Common myeloid progenitor, CD34-positive (primary cell): ENCODE measurements at regions not wholly inside any gene's neighbourhood (a gene's known extent, or its start where the extent isn't known, plus 50 kb on each side); places are given as distances from the start of the nearest gene placed in this dataset.

Experiments used
- CTCF ChIA-PET: fragments of 350-600 bp; sonication (Branson Sonifier 250); formaldehyde crosslinking; loops from one replicate; lab custom pipeline; 2021; ENCODE audit warnings: antibody characterized with exemption; lab: Charles Lee
- POLR2A ChIA-PET: fragments of 350-600 bp; sonication (Branson Sonifier 250); formaldehyde crosslinking; loops from one replicate; lab custom pipeline; 2021; ENCODE audit warnings: antibody characterized with exemption; lab: Charles Lee
- DNase-seq, 3 donors: peaks; one replicate each; pipeline versions ENCODE4 v3.0.0 to v3.0.0-alpha.2; 2013
- H3K27ac ChIP-seq, 2 experiments: 1 replicate in 1 of 2; 2 replicates in 1 of 2; pipeline ENCODE4 v1.7.0; 2013; ENCODE audit warnings: inconsistent platforms in 2 of 2, low read length in 2 of 2, mild to moderate bottlenecking in 2 of 2, low read depth in 1 of 2, moderate library complexity in 1 of 2; ENCODE audit not compliant: severe bottlenecking in 2 of 2, insufficient read depth in 1 of 2, poor library complexity in 1 of 2
- H3K27me3 ChIP-seq, 5 experiments: replicated peaks in 2 of 5; 1 replicate in 3 of 5; 2 replicates in 2 of 5; pipeline versions ENCODE4 v1.6.1 to v1.7.0; 2013; ENCODE audit warnings: low read length in 4 of 5, mild to moderate bottlenecking in 2 of 5, moderate library complexity in 2 of 5, inconsistent platforms in 1 of 5; ENCODE audit not compliant: insufficient read depth in 5 of 5, control insufficient read depth in 4 of 5
- H3K36me3 ChIP-seq, 4 experiments: 1 replicate in 2 of 4; 2 replicates in 2 of 4; pipeline versions ENCODE4 v1.6.1 to v1.7.0; 2013; ENCODE audit warnings: low read length in 3 of 4, control low read depth in 1 of 4, mild to moderate bottlenecking in 1 of 4; ENCODE audit not compliant: control insufficient read depth in 4 of 4, insufficient read depth in 4 of 4
- H3K4me1 ChIP-seq, 4 experiments: 1 replicate in 3 of 4; 2 replicates in 1 of 4; pipeline versions ENCODE4 v1.6.1 to v1.7.1; 2013; ENCODE audit warnings: low read length in 3 of 4, mild to moderate bottlenecking in 3 of 4, control low read depth in 1 of 4, inconsistent platforms in 1 of 4, moderate library complexity in 1 of 4; ENCODE audit not compliant: control insufficient read depth in 4 of 4, insufficient read depth in 4 of 4; ENCODE audit errors: control extremely low read depth in 1 of 4
- H3K4me3 ChIP-seq, 7 experiments: 1 replicate in 4 of 7; 2 replicates in 3 of 7; pipeline versions ENCODE4 v1.5.1 to v1.7.0; 2013; ENCODE audit warnings: mild to moderate bottlenecking in 7 of 7, low read length in 6 of 7, moderate library complexity in 6 of 7, inconsistent platforms in 2 of 7, low read depth in 2 of 7, control low read depth in 1 of 7; ENCODE audit not compliant: insufficient read depth in 4 of 7, control insufficient read depth in 1 of 7; ENCODE audit errors: extremely low read depth in 1 of 7
- H3K9me3 ChIP-seq, 5 experiments: 1 replicate in 4 of 5; 2 replicates in 1 of 5; pipeline versions ENCODE4 v1.6.1 to v1.7.1; 2013; ENCODE audit warnings: low read length in 4 of 5, mild to moderate bottlenecking in 2 of 5, inconsistent platforms in 1 of 5, low read depth in 1 of 5, moderate library complexity in 1 of 5; ENCODE audit not compliant: control insufficient read depth in 4 of 5, insufficient read depth in 2 of 5; ENCODE audit errors: control extremely low read depth in 1 of 5
- WGBS: methylation state at CpG from one replicate; pipeline ENCODE4 v1.1.5; 2013; ENCODE audit not compliant: insufficient coverage; 5-methylcytosine and 5-hydroxymethylcytosine counted together

GRCh38 chr2:118241128-118241527, 152.9 kb downstream of the INSIG2 start:
- Histone ChIP-seq H3K9me3 (peaks cover 0 to 15% (median 7%) of the 10 kb centered on the region in 5 experiments), H3K27me3 (peaks cover 0 to 30% (median 8%) of the 10 kb centered on the region in 5 experiments), H3K4me3 (no peak overlapping the region), H3K4me1 (no peaks in the 10 kb centered on the region), H3K27ac (no peak overlapping the region), H3K36me3 (no peaks in the 10 kb centered on the region)
- CTCF ChIA-PET, result no interaction called here
- no peak for DNase-seq
- POLR2A ChIA-PET, result no interaction called here
- WGBS, result 80% methylated on average over 8 of the region's 8 CpGs

DNA sequence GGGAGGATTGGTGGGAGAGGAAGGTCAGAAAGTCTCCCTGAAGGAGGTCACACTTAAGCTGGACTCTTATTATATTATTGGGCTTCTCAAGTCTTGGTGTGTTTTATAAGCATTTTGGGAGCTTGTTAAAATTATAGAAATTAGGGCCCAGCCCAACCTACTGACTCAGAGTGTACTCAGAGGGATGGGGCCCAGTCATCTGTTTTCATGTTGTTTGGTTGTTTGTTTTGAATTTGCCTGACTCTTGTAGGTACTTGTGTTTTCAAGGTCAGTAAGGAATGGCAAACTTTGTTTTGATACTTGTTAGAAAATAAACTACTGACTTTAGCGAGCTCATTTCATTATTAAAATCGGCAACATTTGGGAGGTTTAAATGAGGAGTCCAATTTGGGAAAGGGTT, 152.0 kb downstream of the INSIG2 start:
- peaks cover 2 to 33% (median 6%) of the 10 kb centered on the region in 5 experiments for H3K27me3 ChIP-seq
- no peaks in the 10 kb centered on the region for H3K4me1 ChIP-seq
- peaks cover 0 to 15% (median 7%) of the 10 kb centered on the region in 5 experiments for H3K9me3 ChIP-seq
- no peaks in the 10 kb centered on the region for H3K36me3 ChIP-seq
- no peak overlapping the region for H3K4me3 ChIP-seq
- DNase-seq, result no peak
- 100% methylated on average over 2 of the region's 2 CpGs for WGBS
- H3K27ac ChIP-seq, result no peak overlapping the region
- POLR2A ChIA-PET, result no interaction called here
- CTCF ChIA-PET, result interaction anchor here (1.5 kb wide), 1 partner anchor 10 kb away, joined by 4 read pairs; no protein-coding TSS in a partner anchor

DNA sequence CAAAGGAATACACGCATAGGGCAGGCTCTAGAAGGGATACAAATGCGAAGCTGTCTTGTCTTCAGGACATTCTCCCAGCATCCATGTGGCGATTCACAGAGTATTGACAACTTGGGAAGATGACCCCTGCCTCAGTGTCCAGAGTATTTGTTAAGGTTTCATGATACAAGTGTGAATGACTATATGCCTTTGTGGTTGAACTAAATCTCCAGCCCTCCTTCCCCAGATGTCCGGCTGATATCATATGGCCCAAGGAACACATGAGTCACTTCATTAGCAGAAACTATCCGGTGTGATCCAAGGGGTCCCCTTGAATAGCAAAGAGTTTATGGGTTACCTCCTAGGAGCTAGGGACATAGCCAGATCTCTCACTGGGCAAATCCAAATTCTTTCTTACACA, 151.0 kb downstream of the INSIG2 start:
- H3K9me3 ChIP-seq, result peaks cover 0 to 15% (median 7%) of the 10 kb centered on the region in 5 experiments
- POLR2A ChIA-PET, result no interaction called here
- no peak overlapping the region for H3K27ac ChIP-seq
- CTCF ChIA-PET, result interaction anchor here (1.5 kb wide), 1 partner anchor 9 kb away, joined by 4 read pairs; no protein-coding TSS in a partner anchor
- H3K27me3 ChIP-seq, result peaks cover 2 to 36% (median 5%) of the 10 kb centered on the region in 5 experiments
- H3K4me3 ChIP-seq, result no peak overlapping the region
- H3K36me3 ChIP-seq, result no peaks in the 10 kb centered on the region
- no peaks in the 10 kb centered on the region for H3K4me1 ChIP-seq
- no peak for DNase-seq
- 96% methylated on average over 5 of the region's 5 CpGs for WGBS

- CTCF ChIA-PET, result interaction anchor here (1.5 to 1.6 kb wide), 2 partner anchors 9 to 11 kb away, joined by 3 read pairs; no protein-coding TSS in a partner anchor
- H3K4me1 ChIP-seq, result no peaks in the 10 kb centered on the region
Measured at GRCh38 chr2:118237451-118237850, 149.2 kb downstream of the INSIG2 start.

DNA sequence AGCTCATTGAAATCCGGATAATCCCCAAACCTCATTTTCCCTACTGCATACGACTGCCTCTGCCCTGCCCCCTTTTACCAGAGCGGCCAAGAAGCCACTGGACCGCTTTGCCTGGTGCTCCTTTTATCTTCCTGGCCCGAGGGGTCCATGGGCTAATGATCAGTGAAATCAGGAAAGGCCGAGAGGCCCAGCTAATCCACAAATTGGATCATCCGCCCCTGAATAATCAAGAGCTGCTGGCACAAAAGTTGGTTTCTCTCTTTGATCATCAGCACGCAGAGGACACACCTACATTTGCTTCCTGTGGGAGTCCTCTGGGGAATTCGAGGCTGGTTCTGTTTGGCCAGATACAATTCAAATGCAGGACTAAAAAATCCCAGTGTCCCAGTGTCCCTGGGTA, 144.5 kb downstream of the INSIG2 start:
- H3K9me3 ChIP-seq, result peaks cover 0 to 6% (median 0%) of the 10 kb centered on the region in 5 experiments
- WGBS, result 82% methylated on average over 9 of the region's 9 CpGs
- ChIA-PET POLR2A (no interaction called here), CTCF (no interaction called here)
- H3K27ac ChIP-seq, result no peak overlapping the region
- H3K4me3 ChIP-seq, result no peak overlapping the region
- H3K36me3 ChIP-seq, result no peaks in the 10 kb centered on the region
- DNase-seq, result no peak
- H3K4me1 ChIP-seq, result no peaks in the 10 kb centered on the region
- peaks cover 3 to 64% (median 10%) of the 10 kb centered on the region in 5 experiments for H3K27me3 ChIP-seq

More at GRCh38 chr2:118237451-118237850, 149.2 kb downstream of the INSIG2 start:
- H3K4me3 ChIP-seq, result no peak overlapping the region
- no peaks in the 10 kb centered on the region for H3K36me3 ChIP-seq
- peaks cover 0 to 15% (median 7%) of the 10 kb centered on the region in 5 experiments for H3K9me3 ChIP-seq
- H3K27me3 ChIP-seq, result peaks cover 2 to 44% (median 6%) of the 10 kb centered on the region in 5 experiments
- H3K27ac ChIP-seq, result no peak overlapping the region
- DNase-seq, result no peak
- POLR2A ChIA-PET, result no interaction called here

GRCh38 chr2:118232391-118232790, 144.1 kb downstream of the INSIG2 start:
- H3K9me3 ChIP-seq, result peaks cover 0 to 6% (median 0%) of the 10 kb centered on the region in 5 experiments
- no peaks in the 10 kb centered on the region for H3K4me1 ChIP-seq
- ChIA-PET CTCF (no interaction called here), POLR2A (no interaction called here)
- no CpG with 5 or more reads among the region's 3 CpGs for WGBS
- no peak for DNase-seq
- peaks cover 3 to 67% (median 13%) of the 10 kb centered on the region in 5 experiments for H3K27me3 ChIP-seq
- no peaks in the 10 kb centered on the region for H3K36me3 ChIP-seq
- H3K27ac ChIP-seq, result no peak overlapping the region
- no peak overlapping the region for H3K4me3 ChIP-seq

DNA sequence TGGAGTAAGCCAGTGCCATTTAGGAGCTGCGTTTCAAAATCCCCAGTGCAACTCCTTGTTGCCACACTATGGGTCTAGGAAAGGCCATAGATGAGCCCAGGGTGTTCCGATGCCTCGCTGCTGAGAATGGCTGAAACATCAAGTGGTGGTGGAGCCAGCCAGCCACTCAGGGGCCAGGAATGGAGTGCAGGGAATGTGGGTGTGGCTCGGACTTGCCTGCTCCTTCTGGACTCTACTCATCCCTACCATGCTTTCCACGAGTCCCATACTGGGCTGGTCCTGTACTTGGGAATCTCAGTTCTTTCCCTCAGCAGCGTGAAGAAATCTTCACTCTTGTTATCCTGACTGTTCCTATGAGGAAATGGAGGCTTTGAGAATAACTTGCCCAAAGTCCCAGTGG, 143.5 kb downstream of the INSIG2 start:
- no peak for DNase-seq
- peaks cover 4 to 66% (median 13%) of the 10 kb centered on the region in 5 experiments for H3K27me3 ChIP-seq
- WGBS, result 100% methylated on average over 5 of the region's 6 CpGs
- H3K4me3 ChIP-seq, result no peak overlapping the region
- ChIA-PET POLR2A (no interaction called here), CTCF (no interaction called here)
- no peaks in the 10 kb centered on the region for H3K4me1 ChIP-seq
- H3K27ac ChIP-seq, result no peak overlapping the region
- peaks cover 0 to 4% (median 0%) of the 10 kb centered on the region in 5 experiments for H3K9me3 ChIP-seq
- H3K36me3 ChIP-seq, result no peaks in the 10 kb centered on the region
